GM12872 (cell line): ENCODE measurements at regions not wholly inside any gene's neighbourhood (a gene's known extent, or its start where the extent isn't known, plus 50 kb on each side); places are given as distances from the start of the nearest gene placed in this dataset.

ENCODE experiments used
- TF ChIP-seq, protein P1 (sequence below): IDR thresholded peaks from 3 replicates; pipeline ENCODE4 v1.5.1; 2011; ENCODE audit warnings: low read depth, mild to moderate bottlenecking, low read length, moderate library complexity; ENCODE audit not compliant: insufficient read depth

DNA sequence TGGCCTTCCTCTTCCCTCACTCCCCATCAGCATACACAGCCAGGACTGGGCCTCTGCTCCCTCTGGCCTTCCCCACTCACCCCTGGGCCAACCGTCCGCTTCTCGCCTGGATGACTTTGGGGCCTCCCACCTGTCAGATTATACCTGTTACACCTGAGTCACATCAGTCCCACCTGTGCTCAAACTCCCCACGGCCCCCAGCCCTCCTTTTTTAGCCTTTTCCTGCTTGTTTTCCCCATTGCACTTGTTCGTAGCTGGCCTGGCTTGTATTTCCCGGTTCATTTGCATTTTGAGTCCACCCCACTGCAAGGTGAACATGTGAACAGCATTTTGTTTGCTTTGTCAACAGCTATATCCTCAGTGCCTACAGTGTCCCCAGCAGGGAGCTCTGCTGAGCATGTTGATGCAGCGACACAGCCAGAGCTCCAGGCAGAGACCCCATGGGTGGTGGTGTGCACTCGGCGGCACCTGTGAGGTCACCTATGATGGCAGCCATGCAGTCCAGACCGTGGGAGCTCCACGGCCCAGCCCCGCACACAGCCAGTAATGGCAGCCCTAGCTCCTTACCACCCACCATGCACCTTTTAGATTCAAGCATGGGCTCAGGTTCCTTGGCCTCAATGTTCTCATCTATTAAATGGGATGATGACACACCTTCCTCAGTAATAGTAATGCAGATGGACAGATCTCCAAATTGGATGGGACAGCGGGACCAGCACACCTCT, 276.4 kb upstream of the HS6ST1 start:
- TF ChIP-seq, protein P1, sequence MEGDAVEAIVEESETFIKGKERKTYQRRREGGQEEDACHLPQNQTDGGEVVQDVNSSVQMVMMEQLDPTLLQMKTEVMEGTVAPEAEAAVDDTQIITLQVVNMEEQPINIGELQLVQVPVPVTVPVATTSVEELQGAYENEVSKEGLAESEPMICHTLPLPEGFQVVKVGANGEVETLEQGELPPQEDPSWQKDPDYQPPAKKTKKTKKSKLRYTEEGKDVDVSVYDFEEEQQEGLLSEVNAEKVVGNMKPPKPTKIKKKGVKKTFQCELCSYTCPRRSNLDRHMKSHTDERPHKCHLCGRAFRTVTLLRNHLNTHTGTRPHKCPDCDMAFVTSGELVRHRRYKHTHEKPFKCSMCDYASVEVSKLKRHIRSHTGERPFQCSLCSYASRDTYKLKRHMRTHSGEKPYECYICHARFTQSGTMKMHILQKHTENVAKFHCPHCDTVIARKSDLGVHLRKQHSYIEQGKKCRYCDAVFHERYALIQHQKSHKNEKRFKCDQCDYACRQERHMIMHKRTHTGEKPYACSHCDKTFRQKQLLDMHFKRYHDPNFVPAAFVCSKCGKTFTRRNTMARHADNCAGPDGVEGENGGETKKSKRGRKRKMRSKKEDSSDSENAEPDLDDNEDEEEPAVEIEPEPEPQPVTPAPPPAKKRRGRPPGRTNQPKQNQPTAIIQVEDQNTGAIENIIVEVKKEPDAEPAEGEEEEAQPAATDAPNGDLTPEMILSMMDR, result no peak

DNA sequence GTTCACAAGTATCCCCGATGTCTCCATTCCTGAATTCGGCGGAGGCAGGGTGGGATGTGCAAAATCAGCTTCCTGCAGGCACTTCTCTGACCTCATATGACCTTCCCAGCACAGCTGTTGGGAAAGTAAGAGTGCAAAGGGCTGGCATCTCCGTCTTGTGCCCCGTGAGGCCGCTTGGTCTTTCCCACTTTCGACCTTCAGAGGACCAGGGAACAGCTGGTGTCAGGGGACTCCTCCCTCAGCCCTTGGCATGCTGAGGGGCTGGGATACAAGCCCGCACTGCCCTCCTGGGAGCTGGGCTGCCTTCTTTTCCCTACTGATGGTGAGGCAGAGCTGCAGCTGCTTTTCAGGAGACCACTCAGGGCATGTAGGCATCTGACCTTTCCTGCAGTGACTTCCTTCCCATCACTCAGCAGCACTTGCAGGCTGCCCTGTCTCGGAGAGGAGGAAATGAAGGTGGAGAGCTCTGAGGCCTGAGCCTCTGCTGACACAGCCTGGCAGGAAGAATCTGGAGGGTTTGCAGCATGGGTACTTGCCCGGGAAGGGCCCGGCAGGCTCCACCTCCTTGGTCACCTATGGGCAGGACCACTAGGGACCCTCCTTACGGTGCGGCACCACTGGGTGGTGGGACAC, 277.2 kb upstream of the HS6ST1 start:
- TF ChIP-seq, protein P1, result no peak

DNA sequence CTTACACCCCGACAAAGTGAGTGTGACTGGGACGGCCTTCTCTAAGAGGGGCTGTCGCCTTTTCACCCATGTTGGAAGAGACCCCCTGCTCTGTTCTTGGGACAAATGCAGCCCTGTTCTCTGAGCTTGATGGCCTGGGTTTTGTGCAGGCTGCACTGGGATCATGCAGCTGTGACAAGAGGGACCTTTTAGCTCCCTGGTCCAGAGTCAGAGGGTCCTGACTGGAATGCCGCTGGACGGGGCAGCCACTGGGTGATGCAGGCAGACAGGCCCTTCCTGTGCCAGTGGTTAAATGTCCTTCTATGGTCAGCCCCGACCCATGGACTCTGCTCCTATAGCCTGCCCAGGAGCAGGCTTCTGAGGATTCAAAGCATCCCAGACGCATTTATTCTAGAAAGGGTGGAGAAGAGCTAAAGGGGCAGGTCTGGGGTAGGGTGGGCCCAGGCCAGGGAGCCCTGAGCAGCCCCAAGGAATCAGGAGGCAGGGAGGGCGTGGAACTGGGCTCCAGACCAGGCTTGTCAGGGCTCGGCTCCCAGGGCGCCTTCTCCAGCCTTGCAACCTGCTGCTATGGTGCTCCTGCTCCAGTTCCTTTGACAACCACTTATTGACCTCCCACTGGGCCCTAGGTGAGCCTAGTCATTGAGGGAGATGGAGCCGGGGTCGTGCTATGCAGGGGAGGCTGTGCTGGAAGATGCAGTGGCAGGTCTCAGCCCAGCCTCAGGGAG, 277.9 kb upstream of the HS6ST1 start:
- TF ChIP-seq, protein P1, result no peak

DNA sequence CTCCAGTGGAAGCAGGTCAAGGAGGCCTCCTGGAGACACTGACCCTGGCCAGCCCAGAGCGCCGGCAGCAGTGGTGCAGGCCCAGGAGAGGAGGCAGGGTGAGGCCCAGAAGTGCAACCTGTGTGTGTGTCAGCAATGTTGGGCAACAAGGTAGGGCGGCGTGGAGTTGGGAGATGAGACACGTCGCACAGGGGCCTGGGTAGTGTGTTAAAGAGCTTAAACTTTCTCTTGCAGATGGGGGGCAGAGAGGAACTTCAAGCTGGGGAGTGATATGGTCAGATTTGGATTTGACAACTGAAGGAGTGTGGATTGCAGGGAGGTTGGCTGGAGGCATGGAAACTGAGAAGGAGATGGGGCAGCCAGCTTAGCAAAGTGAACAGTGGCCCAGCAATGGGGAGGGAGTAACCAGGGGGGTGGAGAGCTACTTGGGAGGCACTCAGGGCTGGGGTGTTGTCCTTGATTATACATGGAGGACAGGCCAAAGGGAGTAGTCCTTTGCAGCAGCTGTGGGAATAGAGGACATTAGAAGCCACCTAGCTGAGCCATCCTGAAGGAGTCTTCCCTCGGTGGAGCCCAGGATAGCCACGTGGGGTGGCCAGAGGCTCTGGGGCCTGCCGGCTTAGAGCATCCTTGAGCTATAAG, 278.6 kb upstream of the HS6ST1 start:
- TF ChIP-seq, protein P1, result no peak

DNA sequence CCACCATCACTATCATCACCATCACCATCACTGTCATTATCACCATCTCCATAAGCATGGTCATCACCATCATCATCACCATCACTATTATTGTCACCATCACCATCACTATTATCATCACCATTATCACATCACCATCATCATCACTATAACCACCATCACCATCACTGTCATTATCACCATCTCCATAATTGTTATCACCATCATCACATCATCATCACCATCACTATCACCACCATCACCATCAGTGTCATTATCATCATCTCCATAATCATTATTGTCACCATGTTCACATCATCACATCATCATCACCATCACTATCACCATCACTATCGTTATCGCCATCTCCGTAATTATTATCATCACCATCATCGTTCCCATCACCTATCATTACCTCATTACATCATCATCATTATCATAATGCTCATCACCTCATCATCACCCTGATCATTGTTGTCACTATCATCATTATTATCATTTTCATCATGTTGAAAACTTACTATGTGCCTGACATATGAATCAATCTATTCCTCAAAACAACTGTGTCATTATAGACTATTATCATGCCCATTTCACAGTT, 280.3 kb upstream of the HS6ST1 start:
- TF ChIP-seq, protein P1, result no peak

DNA sequence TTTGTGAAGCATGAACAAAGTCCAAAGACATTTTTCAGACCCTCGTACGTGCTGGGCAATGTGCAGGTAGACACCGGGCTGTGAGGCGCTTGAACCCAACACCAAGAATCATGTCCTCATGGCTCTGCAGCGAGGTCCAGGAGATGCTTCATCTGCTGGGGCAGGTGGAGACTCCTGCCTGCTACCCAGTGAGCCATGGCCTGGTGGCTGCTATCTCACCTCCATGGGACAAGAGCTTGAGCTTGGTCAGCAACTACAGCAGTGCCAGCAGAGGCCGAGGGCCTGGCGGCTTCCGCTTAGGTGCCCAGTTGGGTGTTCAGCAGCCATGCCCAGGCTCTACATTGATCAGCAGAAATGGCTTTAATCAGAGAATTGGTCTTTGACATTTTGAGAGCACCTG, 281.0 kb upstream of the HS6ST1 start:
- TF ChIP-seq, protein P1, result no peak
